ENCODE measurements at regions not wholly inside any gene's neighbourhood (a gene's known extent, or its start where the extent isn't known, plus 50 kb on each side); places are given as distances from the start of the nearest gene placed in this dataset.

GRCh38 chr7:12964836-12965235 is 277.4 kb downstream of the ARL4A start:
- whole genome bisulfite sequencing, 4 donors, result 74 to 92% (median 83%) methylated on average over 4 of the region's 4 CpGs
- Histone ChIP-seq H3K27ac (no peak overlapping the region), H3K27me3 (no peaks in the 10 kb centered on the region), H3K36me3 (replicated peaks in 1 of 2) (no peaks in the 10 kb centered on the region), H3K4me3 (no peak overlapping the region), H3K9me3 (replicated peaks in 1 of 3) (no peaks in the 10 kb centered on the region), H3K4me1 (replicated peaks in 1 of 2) (no peaks in the 10 kb centered on the region)
- DNase-seq, result no peak
- TF ChIP-seq CTCF (IDR thresholded peaks at IDR 0.05), result no peak
- no peak for TF ChIP-seq POLR2A (IDR thresholded peaks at IDR 0.05)
- intact Hi-C loops (cut with DNase I), result no loop called here

- TF ChIP-seq CTCF (IDR thresholded peaks at IDR 0.05) (no peak), POLR2A (IDR thresholded peaks at IDR 0.05) (no peak)
- H3K9me3 ChIP-seq (replicated peaks in 1 of 3), result no peaks in the 10 kb centered on the region
- intact Hi-C loops (cut with DNase I), result no loop called here
- no peak overlapping the region for H3K4me3 ChIP-seq
- H3K27ac ChIP-seq, result no peak overlapping the region
- no peak for DNase-seq
- no peaks in the 10 kb centered on the region for H3K27me3 ChIP-seq
- H3K4me1 ChIP-seq (replicated peaks in 1 of 2), result no peaks in the 10 kb centered on the region
- H3K36me3 ChIP-seq (replicated peaks in 1 of 2), result no peaks in the 10 kb centered on the region
- 55 to 63% (median 58%) methylated on average over 2 of the region's 2 CpGs for WGBS, 4 donors
Observed at GRCh38 chr7:12965767-12966166, 278.3 kb downstream of the ARL4A start.

GRCh38 chr7:12967322-12967721 is 279.9 kb downstream of the ARL4A start:
- Histone ChIP-seq H3K36me3 (replicated peaks in 1 of 2) (no peaks in the 10 kb centered on the region), H3K9me3 (replicated peaks in 1 of 3) (no peaks in the 10 kb centered on the region), H3K4me3 (no peak overlapping the region), H3K4me1 (replicated peaks in 1 of 2) (no peaks in the 10 kb centered on the region), H3K27me3 (no peaks in the 10 kb centered on the region), H3K27ac (no peak overlapping the region)
- WGBS, 4 donors, result 68 to 84% (median 76%) methylated on average over 3 of the region's 3 CpGs
- no peak for DNase-seq
- TF ChIP-seq POLR2A (IDR thresholded peaks at IDR 0.05), result no peak
- TF ChIP-seq CTCF (IDR thresholded peaks at IDR 0.05), result no peak
- intact Hi-C loops (cut with DNase I), result no loop called here

GRCh38 chr7:12968836-12969422 is 281.5 kb downstream of the ARL4A start:
- H3K4me3 ChIP-seq, result no peak overlapping the region
- no peak for DNase-seq
- intact Hi-C loops (cut with DNase I), result no loop called here
- no peaks in the 10 kb centered on the region for H3K36me3 ChIP-seq (replicated peaks in 1 of 2)
- no peaks in the 10 kb centered on the region for H3K4me1 ChIP-seq (replicated peaks in 1 of 2)
- TF ChIP-seq CTCF (IDR thresholded peaks at IDR 0.05) (no peak), POLR2A (IDR thresholded peaks at IDR 0.05) (no peak)
- no peaks in the 10 kb centered on the region for H3K27me3 ChIP-seq
- 64 to 79% (median 65%) methylated on average over 4 of the region's 4 CpGs for WGBS, 4 donors
- no peaks in the 10 kb centered on the region for H3K9me3 ChIP-seq (replicated peaks in 1 of 3)
- no peak overlapping the region for H3K27ac ChIP-seq
